ENCODE measurements at regions not wholly inside any gene's neighbourhood (a gene's known extent, or its start where the extent isn't known, plus 50 kb on each side); places are given as distances from the start of the nearest gene placed in this dataset.

- TF ChIP-seq CTCF (IDR thresholded peaks at IDR 0.05): no peak
- TF ChIP-seq POLR2A (IDR thresholded peaks at IDR 0.05): no peak
These were observed 882.0 kb downstream of the LTN1 start for GRCh38 chr21:28110716-28111115.
